CD4-positive, alpha-beta T cell treated with Interleukin-6 for 4 hours (primary cell): ENCODE measurements at regions not wholly inside any gene's neighbourhood (a gene's known extent, or its start where the extent isn't known, plus 50 kb on each side); places are given as distances from the start of the nearest gene placed in this dataset.
"Not testable (repeated sequence)": the region's sequence is repeated elsewhere in the genome, so short reads cannot be mapped to it uniquely, and the experiment has no call there.

ENCODE experiments used
- DNase-seq: peaks from one replicate; pipeline ENCODE4 v3.0.0-alpha.2; 2020; ENCODE audit warnings: mixed read lengths

GRCh38 chr1:223025190-223025734 lies 117.8 kb downstream of the TLR5 start:
- not testable (repeated sequence) for DNase-seq

DNA sequence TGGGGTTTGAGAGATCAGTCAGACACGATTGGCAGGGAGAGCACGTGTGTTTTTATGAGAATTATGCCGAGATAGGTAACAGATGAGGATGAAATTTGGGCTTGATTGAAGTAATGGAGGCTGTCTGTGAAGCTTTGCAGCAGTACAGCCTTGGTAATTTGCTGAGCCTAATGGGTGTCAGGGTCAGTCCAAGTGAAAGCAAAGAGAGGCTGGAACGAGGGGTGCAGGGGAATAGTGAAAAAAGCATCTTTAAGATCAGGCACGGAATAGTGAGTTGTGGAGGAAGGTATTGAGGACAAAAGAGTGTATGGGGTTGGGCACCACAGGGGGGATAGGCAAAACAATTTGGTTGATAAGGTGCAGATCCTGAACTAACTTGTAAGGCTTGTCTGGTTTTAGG lies 116.4 kb downstream of the TLR5 start:
- not testable (repeated sequence) for DNase-seq

GRCh38 chr1:223029985-223030769 lies 112.9 kb downstream of the TLR5 start:
- DNase-seq = no peak

GRCh38 chr1:223030871-223031400 lies 112.1 kb downstream of the TLR5 start:
- DNase-seq = no peak

GRCh38 chr1:223031733-223032601 lies 111.1 kb downstream of the TLR5 start:
- no peak for DNase-seq

- DNase-seq = no peak
Measured at GRCh38 chr1:223033658-223034057, 109.4 kb downstream of the TLR5 start.

DNA sequence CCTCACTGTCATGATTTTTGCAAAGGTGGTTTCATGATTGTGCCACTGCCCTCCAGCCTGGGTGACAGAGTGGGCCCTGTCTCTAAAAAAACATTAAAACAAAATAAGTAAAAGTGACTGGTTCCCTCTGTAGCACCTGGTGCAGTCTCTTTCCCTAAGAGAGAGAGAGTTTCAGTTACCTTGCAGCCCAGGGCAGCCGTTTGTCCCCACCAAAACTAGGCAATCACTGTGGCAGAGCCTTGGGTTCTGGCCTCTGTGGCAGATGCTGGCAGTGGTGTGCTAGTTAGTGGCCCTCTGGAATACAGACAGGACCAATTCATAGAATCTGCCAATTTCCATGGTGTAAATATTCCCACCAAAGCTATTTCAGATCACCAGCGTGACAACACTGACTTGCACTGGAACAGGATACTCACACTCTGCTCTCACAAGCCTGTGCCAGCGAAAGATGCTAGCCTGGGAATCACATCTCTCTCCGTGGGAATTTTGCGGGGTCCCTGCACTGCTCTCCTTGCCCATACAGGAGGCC lies 108.7 kb downstream of the TLR5 start:
- no peak for DNase-seq

DNA sequence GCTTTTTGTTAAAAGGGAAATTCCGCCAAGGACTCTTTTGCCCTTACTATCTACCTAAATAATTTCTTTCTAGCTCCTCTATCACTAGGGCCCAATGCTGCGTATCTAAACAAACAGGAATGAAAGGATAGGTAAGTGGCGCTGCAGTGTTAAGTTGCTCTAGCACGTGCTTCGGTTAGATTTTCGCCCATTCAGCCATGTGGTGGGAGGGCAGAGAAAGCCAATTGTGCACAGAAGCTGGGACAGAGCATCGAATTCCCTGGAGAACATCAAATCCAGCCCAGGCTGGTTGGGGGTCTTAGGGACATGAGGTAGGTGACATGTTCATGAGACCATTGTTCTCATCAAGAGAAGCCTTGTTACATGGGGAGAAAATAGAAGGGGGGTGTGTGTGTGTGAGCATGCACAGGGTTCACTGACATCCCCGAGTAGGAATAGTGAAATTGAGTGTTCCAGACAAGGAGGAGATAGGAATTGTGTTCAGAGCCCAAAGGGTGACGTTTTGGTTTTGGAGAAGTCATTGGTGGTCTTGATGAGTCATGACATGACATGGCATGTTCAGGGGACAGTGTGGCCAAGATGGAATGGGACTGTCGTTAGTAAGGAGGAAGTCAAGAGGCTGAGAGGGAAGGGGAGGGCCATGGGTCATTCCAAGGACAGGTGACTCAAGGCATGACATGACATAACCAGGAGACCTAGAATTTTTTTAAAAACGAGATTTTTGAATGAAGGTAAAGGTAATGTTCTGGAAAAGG lies 107.1 kb downstream of the TLR5 start:
- DNase-seq = no peak

- no peak for DNase-seq
Measured at GRCh38 chr1:223036479-223036845, 106.6 kb downstream of the TLR5 start.

- DNase-seq = no peak
Measured at GRCh38 chr1:223037845-223038244, 105.2 kb downstream of the TLR5 start.

DNA sequence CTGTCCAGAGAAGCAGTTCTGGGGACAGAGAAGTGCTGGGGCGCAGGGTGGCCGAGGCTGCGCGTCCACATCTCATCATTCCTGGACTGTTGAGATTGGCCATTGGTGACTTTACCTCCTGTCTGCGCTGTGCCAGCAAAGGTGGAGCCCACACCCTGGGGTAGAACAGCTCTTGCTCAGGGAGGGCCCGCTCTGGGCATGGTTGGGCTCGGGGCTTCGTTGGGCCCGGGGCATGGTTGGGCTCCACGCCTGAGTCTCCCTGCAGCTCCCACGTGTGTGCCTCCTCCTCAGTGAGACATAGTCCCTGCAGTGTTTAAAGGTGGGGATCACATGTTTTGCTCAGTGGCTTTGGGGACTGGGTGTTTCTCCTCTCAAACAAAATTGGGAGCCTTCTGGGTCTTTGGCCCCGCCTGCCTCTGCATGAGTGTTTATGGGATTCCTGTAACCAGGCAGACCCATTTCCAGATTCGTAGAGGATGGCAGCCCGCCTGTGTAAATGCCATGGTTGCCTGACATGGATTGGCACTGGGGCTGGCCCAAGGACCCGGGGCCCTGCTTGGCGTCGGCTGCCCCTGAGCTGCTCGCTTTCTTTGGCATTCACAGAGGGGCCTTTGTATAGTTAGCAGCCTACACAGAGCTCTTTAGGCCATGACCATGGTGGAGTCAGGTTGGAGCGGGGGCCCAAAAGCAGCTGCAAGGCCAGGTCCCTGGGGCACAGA lies 104.6 kb downstream of the TLR5 start:
- no peak for DNase-seq

DNA sequence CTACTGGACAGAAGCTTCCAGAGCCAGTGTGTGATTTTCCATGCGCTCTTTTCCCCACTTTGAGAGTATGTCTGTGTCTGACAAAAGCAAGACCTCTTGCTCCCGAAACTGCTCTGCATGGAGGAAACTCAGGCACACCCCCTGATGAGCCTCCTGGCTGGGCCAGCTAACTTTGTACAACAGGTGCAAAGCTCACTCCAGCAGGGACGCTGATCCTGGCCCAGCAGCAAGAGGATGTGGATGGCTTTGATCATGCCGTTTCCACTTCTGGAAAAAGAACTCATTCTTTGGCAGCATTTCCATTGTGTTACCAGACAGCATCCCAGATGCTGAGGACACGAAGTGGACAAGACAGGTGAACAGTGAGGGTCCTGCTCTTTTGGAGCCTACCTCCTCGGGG lies 103.1 kb downstream of the TLR5 start:
- DNase-seq = no peak

- no peak for DNase-seq
Measured at GRCh38 chr1:223041481-223041880, 101.6 kb downstream of the TLR5 start.

GRCh38 chr1:223045164-223045957 lies 97.7 kb downstream of the TLR5 start:
- no peak for DNase-seq

- DNase-seq = no peak
Measured at GRCh38 chr1:223046011-223046410, 97.0 kb downstream of the TLR5 start.

- DNase-seq = not testable (repeated sequence)
Measured at GRCh38 chr1:223046463-223046862, 96.6 kb downstream of the TLR5 start.

- no peak for DNase-seq
Measured at GRCh38 chr1:223048026-223048425, 95.0 kb downstream of the TLR5 start.

DNA sequence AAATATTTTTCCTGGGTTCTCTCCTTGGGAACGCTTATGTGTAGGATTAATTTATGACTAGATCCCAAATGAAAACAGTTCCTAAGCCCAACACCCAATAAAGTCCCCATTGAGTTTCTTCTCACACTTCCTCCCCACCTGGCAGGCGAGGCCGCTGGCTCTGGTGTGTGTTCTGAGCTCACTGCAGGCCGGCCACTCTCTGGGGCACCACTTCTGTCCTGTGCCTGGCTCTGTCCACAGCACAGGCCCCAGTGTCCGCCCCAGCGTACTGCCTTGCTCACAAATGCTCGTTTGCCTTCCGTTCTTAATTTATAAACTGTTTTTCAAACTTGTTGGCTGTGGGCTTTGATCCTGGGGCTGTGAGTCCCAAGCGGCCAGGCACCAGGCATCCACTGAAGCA lies 90.6 kb downstream of the TLR5 start:
- no peak for DNase-seq

DNA sequence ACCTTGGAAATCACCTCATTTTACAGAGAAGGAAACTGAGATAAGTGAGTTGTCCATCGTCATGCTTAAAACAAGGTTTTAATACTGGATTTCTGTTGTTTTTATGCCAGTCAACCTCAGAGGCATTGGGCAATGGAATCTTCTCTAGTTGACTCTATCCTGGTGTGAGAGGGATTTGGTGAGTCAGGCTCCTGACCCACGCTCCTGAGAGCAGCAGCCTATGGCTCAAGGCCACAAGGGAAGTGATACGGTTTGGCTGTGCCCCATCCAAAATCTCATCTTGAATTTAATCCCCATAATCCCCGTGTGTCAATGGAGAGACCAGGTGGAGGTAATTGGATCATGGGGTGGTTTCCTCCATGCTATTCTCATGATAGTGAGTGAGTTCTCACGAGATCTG lies 90.1 kb downstream of the TLR5 start:
- DNase-seq = no peak

DNA sequence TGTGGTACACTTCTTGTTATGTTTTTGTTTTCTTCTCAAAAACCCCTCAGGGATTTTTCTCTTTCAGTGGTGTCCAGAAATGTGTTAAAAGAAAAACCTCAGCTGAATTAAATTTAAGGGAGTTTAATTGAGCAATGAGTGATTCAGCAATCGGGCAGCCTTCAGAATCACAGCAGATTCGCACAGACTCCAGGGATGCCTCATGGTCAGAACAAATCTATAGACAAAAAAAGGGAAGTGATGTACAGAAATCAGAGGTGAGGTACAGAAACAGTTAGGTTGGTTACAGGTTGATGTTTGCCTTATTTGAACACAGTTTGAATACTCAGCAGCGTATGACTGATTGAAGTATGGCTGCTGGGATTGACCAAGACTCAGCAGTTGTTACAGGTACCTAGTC lies 86.2 kb downstream of the TLR5 start:
- DNase-seq = no peak

DNA sequence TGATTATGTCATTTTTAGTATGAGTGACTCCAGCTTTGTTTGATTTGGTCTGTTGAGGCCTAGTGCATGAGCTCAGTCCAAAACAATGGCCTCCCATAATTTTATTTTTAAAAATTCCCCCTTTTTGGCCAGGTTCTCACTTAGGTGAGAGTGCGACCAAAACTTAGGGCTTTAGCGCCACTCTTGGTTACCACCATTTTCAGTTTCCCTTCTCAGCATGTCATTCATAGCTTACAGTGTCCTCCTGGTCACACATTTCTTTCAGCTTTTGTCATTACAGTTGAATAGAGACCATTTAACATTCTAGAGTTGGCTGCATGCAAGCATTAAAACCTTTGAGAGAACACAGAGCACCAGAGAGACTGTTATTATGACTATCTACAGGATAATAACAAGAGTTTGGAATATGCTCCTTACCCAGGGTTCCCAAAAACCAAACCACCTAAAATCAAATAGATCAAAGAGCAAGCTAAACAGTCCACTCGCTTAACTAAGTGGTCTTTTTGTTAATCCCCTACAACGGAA lies 85.4 kb downstream of the TLR5 start:
- no peak for DNase-seq
